Left lung (tissue), 4 donors: ENCODE measurements at regions not wholly inside any gene's neighbourhood (a gene's known extent, or its start where the extent isn't known, plus 50 kb on each side); places are given as distances from the start of the nearest gene placed in this dataset.
A peak's percentile ranks its signal among the peaks of the same experiment; 100 is the strongest.

Experiments
- ATAC-seq: fragments of 200-7000 bp; cut with Tn5 transposase; one replicate; pipeline ENCODE4 v1.9.1; 2020; ENCODE audit warnings: moderate library complexity
- DNase-seq, 4 donors: peaks; one replicate each; pipeline ENCODE4 v3.0.0-alpha.2; 2013 to 2020
- H3K27ac ChIP-seq, 2 donors: fragments of 200-600 bp; sonication (generic) in 1 of 2; one replicate each; pipeline versions ENCODE4 v1.5.0 to v1.8.0; 2020 to 2021
- H3K27me3 ChIP-seq, 2 donors: fragments of 200-600 bp; sonication (generic) in 1 of 2; one replicate each; pipeline versions ENCODE4 v1.5.0 to v1.8.0; 2020 to 2021
- H3K36me3 ChIP-seq, 2 donors: fragments of 200-600 bp; sonication (generic) in 1 of 2; one replicate each; pipeline versions ENCODE4 v1.5.0 to v1.8.0; 2020 to 2021
- H3K4me1 ChIP-seq, 2 donors: fragments of 200-600 bp; one replicate each; pipeline ENCODE4 v1.8.0; 2021
- H3K4me3 ChIP-seq, 2 donors: fragments of 200-600 bp; sonication (generic) in 1 of 2; one replicate each; pipeline versions ENCODE4 v1.5.0 to v1.8.0; 2020 to 2021; ENCODE audit warnings: mild to moderate bottlenecking in 1 of 2
- H3K9me3 ChIP-seq, 2 donors: fragments of 200-600 bp; sonication (generic) in 1 of 2; one replicate each; pipeline versions ENCODE4 v1.5.0 to v1.8.0; 2020 to 2021
- intact Hi-C, 2 donors: fragments of 100-400 bp; cut with DNase I; formaldehyde crosslinking; loops; one replicate each; pipeline versions ENCODE4 v1.11.2 to v1.14.2; 2022
- TF ChIP-seq, protein P1 (sequence below), 2 donors: fragments of 200-600 bp; sonication (generic) in 1 of 2; IDR thresholded peaks; one replicate each; pipeline versions ENCODE4 v1.5.0 to v1.8.0; 2021; ENCODE audit warnings: antibody characterized with exemption in 2 of 2
- donor health status: DM: no; HTN: yes; CAD: no.
- donor health status: DM: no; HTN: no; CAD: no.

DNA sequence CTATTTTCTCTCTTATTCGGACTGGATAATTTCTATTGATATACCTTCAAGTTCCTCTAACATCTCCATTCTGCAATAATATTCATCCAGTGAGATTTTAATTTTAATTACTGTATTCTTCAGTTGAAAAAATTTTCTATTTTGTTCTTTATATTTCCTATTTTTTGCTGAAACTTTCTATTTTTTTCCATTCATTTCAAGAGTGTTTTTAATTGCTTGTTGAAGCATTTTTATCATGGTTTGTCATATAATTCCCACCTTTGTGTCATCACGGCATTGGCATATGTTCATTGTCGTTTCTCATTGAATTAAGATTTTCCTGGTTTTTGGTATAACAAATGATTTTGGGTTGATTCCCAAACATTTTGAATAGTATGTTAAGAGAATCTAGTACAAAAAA lies 214.9 kb upstream of the HDDC2 start:
- H3K36me3 ChIP-seq, result no peaks in the 10 kb centered on the region

DNA sequence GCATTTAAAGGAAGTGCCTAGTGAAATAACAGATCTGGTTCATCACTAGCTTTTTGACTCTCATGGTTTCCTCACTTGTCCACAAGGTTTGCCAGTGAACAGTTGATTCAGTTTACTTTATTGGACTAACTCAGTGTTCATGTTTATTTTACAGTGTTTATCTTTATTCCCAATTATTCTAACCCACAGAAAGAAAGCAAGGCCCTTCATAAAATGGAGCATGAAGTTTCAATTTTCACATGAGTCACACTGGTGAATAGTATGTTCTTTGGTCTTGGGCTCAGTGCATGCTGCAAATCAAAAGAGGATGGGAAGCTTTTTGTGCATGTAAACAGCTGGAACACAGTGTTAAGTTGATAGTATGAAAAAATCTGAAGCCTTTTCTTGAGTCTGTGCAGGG lies 217.6 kb upstream of the HDDC2 start:
- Histone ChIP-seq H3K4me3 (no peak overlapping the region), H3K4me1 (no peaks in the 10 kb centered on the region), H3K36me3 (no peaks in the 10 kb centered on the region), H3K27ac (no peak overlapping the region), H3K27me3 (no peaks in the 10 kb centered on the region), H3K9me3 (no peaks in the 10 kb centered on the region)
- ATAC-seq (no peak), DNase-seq (no peak)
- intact Hi-C loops, result no loop called here
- TF ChIP-seq, protein P1, sequence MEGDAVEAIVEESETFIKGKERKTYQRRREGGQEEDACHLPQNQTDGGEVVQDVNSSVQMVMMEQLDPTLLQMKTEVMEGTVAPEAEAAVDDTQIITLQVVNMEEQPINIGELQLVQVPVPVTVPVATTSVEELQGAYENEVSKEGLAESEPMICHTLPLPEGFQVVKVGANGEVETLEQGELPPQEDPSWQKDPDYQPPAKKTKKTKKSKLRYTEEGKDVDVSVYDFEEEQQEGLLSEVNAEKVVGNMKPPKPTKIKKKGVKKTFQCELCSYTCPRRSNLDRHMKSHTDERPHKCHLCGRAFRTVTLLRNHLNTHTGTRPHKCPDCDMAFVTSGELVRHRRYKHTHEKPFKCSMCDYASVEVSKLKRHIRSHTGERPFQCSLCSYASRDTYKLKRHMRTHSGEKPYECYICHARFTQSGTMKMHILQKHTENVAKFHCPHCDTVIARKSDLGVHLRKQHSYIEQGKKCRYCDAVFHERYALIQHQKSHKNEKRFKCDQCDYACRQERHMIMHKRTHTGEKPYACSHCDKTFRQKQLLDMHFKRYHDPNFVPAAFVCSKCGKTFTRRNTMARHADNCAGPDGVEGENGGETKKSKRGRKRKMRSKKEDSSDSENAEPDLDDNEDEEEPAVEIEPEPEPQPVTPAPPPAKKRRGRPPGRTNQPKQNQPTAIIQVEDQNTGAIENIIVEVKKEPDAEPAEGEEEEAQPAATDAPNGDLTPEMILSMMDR (IDR thresholded peaks at IDR 0.05), result no peak

More for the DNA sequence above, 214.9 kb upstream of the HDDC2 start:
- Histone ChIP-seq H3K9me3 (no peaks in the 10 kb centered on the region), H3K27ac (no peak overlapping the region), H3K4me3 (no peak overlapping the region), H3K27me3 (no peaks in the 10 kb centered on the region), H3K4me1 (no peaks in the 10 kb centered on the region)
- intact Hi-C loops, result no loop called here
- ATAC-seq (no peak), DNase-seq (no peak)
- TF ChIP-seq, protein P1 (IDR thresholded peaks at IDR 0.05), result no peak

DNA sequence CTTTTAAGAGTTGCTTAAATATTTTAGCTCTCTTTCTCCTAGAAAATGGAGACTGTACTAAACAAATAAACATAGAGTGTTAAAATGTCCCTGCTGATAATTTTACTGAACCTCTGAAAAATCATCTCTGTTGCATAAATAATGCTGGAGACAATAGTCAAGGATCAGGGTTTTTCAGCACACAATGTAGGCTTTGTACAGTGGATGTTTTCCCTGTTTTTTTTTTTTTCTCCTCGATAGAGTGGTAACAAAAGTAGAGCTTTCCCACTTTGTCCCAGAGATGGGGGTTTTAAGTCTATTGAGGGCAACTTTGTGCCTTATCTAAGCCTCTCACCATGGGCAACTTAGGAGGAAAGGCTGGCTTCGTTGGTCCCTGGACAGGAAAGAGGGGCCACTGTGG lies 222.6 kb upstream of the HDDC2 start:
- TF ChIP-seq, protein P1 (IDR thresholded peaks at IDR 0.05), result no peak

DNA sequence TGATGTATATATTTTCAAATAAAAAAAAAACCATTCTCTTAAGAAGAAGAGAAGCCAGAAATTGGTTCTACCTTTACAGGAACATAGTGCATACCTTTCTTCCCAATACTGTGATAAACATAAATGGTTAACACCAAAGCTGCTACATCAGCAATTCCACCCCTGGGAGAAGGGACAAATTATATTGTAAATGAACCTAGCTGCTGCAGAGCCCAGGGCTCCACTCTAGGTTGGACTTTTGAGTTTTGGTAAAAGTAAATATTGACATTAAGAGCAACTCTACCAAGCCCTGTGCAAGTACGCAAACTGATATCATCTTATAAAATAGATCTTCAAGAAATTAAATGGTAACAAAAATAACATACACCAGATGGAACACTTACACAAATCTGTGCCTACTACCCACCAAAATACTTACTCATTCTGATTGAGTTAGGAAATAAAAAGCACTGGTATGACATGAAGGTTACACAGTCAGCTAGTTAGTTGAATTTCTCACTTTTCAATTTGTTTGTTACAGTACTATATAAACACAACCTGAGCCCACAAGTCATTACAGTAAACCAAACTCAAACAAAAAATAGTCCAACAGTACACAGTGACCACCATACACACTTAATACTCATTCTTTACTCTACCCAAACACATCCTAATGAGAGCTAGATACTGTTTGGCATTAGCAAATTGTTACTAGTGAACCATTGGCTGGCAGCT lies 223.3 kb upstream of the HEY2 start:
- no peaks in the 10 kb centered on the region for H3K4me1 ChIP-seq
- no peak overlapping the region for H3K27ac ChIP-seq
- no peak for DNase-seq
- H3K36me3 ChIP-seq, result no peaks in the 10 kb centered on the region
- TF ChIP-seq, protein P1 (IDR thresholded peaks at IDR 0.05), result no peak
- peaks cover 0 to 11% of the 10 kb centered on the region in 2 donors for H3K27me3 ChIP-seq
- no peak overlapping the region for H3K4me3 ChIP-seq
- intact Hi-C loops, result no loop called here
- no peaks in the 10 kb centered on the region for H3K9me3 ChIP-seq
- no peak for ATAC-seq

More for the DNA sequence above, 222.6 kb upstream of the HDDC2 start:
- ATAC-seq, result no peak
- Histone ChIP-seq H3K27me3 (peaks cover 0 to 11% of the 10 kb centered on the region in 2 donors), H3K4me1 (no peaks in the 10 kb centered on the region), H3K27ac (no peak overlapping the region), H3K9me3 (no peaks in the 10 kb centered on the region), H3K4me3 (no peak overlapping the region), H3K36me3 (no peaks in the 10 kb centered on the region)
- no peak for DNase-seq
- intact Hi-C loops, result no loop called here

DNA sequence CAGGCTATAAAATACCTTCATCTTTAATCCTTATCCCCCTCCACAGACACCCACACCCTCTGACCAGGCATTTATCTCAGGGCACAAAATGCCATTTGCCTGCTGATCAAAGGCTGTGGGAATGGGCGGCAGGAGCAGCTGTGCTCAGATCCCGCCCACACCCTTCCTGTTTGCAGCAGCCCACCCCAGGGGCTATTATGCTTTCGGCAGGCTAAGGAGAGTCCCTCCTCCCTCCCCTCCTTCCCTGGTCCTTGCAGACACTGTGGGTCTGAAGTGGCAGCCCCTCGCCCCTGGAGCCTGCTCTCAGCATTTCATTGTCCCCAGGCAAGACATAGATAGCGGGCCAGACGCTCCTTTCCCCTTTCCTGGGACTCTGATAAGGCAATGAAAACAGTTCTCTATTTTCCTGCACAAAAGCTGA lies 220.8 kb upstream of the HEY2 start:
- Histone ChIP-seq H3K27ac (no peak overlapping the region), H3K36me3 (no peaks in the 10 kb centered on the region), H3K27me3 (peaks cover 0 to 28% of the 10 kb centered on the region in 2 donors), H3K9me3 (no peaks in the 10 kb centered on the region), H3K4me3 (no peak overlapping the region), H3K4me1 (no peaks in the 10 kb centered on the region)
- ATAC-seq (no peak), DNase-seq (peak in 1 of 4 donors; percentile 31)
- intact Hi-C loops, result no loop called here
- TF ChIP-seq, protein P1 (IDR thresholded peaks at IDR 0.05), result no peak
